Stimulated activated CD8-positive, alpha-beta memory T cell treated with anti-CD3 and anti-CD28 coated beads, Interleukin-2, amount 100 ng/mL, for 1 hour (primary cell): ENCODE measurements at regions not wholly inside any gene's neighbourhood (a gene's known extent, or its start where the extent isn't known, plus 50 kb on each side); places are given as distances from the start of the nearest gene placed in this dataset.
"Not testable (repeated sequence)": the region's sequence is repeated elsewhere in the genome, so short reads cannot be mapped to it uniquely, and the experiment has no call there.

Source experiments
- DNase-seq, 2 donors: peaks; one replicate each; pipeline ENCODE4 v3.0.0-alpha.2; 2020; ENCODE audit warnings: low read depth in 2 of 2

- DNase-seq: no peak
Observed at GRCh38 chr10:4303045-4303444, 518.0 kb upstream of the KLF6 start.

- no peak for DNase-seq
Observed at GRCh38 chr10:4301291-4302045, 516.5 kb upstream of the KLF6 start.

GRCh38 chr10:4296161-4296560, 511.2 kb upstream of the KLF6 start:
- DNase-seq: no peak

- DNase-seq: no peak
Observed at GRCh38 chr10:4294996-4295792, 510.2 kb upstream of the KLF6 start.

GRCh38 chr10:4294271-4294670, 509.3 kb upstream of the KLF6 start:
- DNase-seq: no peak

GRCh38 chr10:4291990-4292389, 507.0 kb upstream of the KLF6 start:
- DNase-seq: no peak

GRCh38 chr10:4285121-4285520, 500.1 kb upstream of the KLF6 start:
- DNase-seq: no peak

GRCh38 chr10:4283846-4284610, 499.0 kb upstream of the KLF6 start:
- no peak for DNase-seq

GRCh38 chr10:4282496-4282895, 497.5 kb upstream of the KLF6 start:
- DNase-seq: no peak

- no peak for DNase-seq
Observed at GRCh38 chr10:4281190-4281825, 496.3 kb upstream of the KLF6 start.

GRCh38 chr10:4280461-4281189, 495.6 kb upstream of the KLF6 start:
- no peak for DNase-seq

GRCh38 chr10:4279655-4280054, 494.6 kb upstream of the KLF6 start:
- DNase-seq: no peak

- no peak for DNase-seq
Observed at GRCh38 chr10:4278186-4278585, 493.2 kb upstream of the KLF6 start.

GRCh38 chr10:4276151-4276550, 491.1 kb upstream of the KLF6 start:
- no peak for DNase-seq

- not testable (repeated sequence) for DNase-seq
Observed at GRCh38 chr10:4274671-4275070, 489.7 kb upstream of the KLF6 start.

GRCh38 chr10:4271193-4271592, 486.2 kb upstream of the KLF6 start:
- no peak for DNase-seq

- no peak for DNase-seq
Observed at GRCh38 chr10:4270116-4270515, 485.1 kb upstream of the KLF6 start.

- DNase-seq: not testable (repeated sequence)
Observed at GRCh38 chr10:4268490-4268889, 483.5 kb upstream of the KLF6 start.

GRCh38 chr10:4267086-4267773, 482.2 kb upstream of the KLF6 start:
- DNase-seq: no peak

- no peak for DNase-seq
Observed at GRCh38 chr10:4266416-4267085, 481.5 kb upstream of the KLF6 start.
